ENCODE measurements at regions not wholly inside any gene's neighbourhood (a gene's known extent, or its start where the extent isn't known, plus 50 kb on each side); places are given as distances from the start of the nearest gene placed in this dataset.

GRCh38 chr2:164384434-164384833 is 236.8 kb downstream of the GRB14 start:
- TF ChIP-seq SUZ12 (IDR thresholded peaks at IDR 0.05; ENCODE audit: extremely low read depth, insufficient read depth, insufficient read length) = no peak
- no peak for TF ChIP-seq YY1 (IDR thresholded peaks at IDR 0.05; ENCODE audit: insufficient read depth, insufficient read length)
- TF ChIP-seq ZNF274 (IDR thresholded peaks at IDR 0.05; ENCODE audit: low read depth, low read length) = no peak

All from NT2/D1 (cell line).